A549 (cell line): ENCODE measurements at regions not wholly inside any gene's neighbourhood (a gene's known extent, or its start where the extent isn't known, plus 50 kb on each side); places are given as distances from the start of the nearest gene placed in this dataset.

Source experiments
- CBX8 ChIP-seq: fragments of 200-600 bp; sonication (generic); IDR thresholded peaks from 2 replicates; pipeline ENCODE4 v1.6.1; 2016
- EP300 ChIP-seq, 2 experiments: fragments of >200 bp; sonication (Bioruptor Twin); formaldehyde crosslinking; IDR thresholded peaks; 2 replicates in 1 of 2; 3 replicates in 1 of 2; pipeline ENCODE4 v1.6.1; 2016 to 2017
- HDAC2 ChIP-seq: fragments of 200-600 bp; sonication (generic); IDR thresholded peaks from 2 replicates; pipeline ENCODE4 v1.6.1; 2016
- JUNB ChIP-seq: fragments of >200 bp; sonication (Bioruptor Twin); formaldehyde crosslinking; IDR thresholded peaks from 2 replicates; pipeline ENCODE4 v1.6.1; 2016
- KDM1A ChIP-seq: fragments of 200-600 bp; sonication (generic); IDR thresholded peaks from 2 replicates; pipeline ENCODE4 v1.6.1; 2016; ENCODE audit warnings: low read depth, mild to moderate bottlenecking
- MAZ ChIP-seq: fragments of 150-350 bp; IDR thresholded peaks from 2 replicates; pipeline ENCODE4 v1.6.1; 2014; ENCODE audit warnings: antibody characterized with exemption, low read depth, low read length, borderline replicate concordance
- MYC ChIP-seq: IDR thresholded peaks from 2 replicates; pipeline ENCODE4 v1.6.1; 2012; ENCODE audit warnings: mild to moderate bottlenecking, inconsistent platforms, low read length, improper control_type of control experiment, borderline replicate concordance
- PHF8 ChIP-seq: fragments of 200-600 bp; sonication (generic); IDR thresholded peaks from 2 replicates; pipeline ENCODE4 v1.6.1; 2016; ENCODE audit warnings: low read depth, mild to moderate bottlenecking, antibody characterized with exemption, moderate library complexity, borderline replicate concordance
- POLR2A ChIP-seq: IDR thresholded peaks from 2 replicates; pipeline ENCODE4 v1.6.1; 2012; ENCODE audit warnings: mild to moderate bottlenecking, low read length
- RAD21 ChIP-seq, 2 experiments: fragments of >200 bp in 1 of 2; sonication (Bioruptor Twin) in 1 of 2; formaldehyde crosslinking in 1 of 2; IDR thresholded peaks in 1 of 2; conservative IDR thresholded peaks in 1 of 2; 2 replicates in 1 of 2; 3 replicates in 1 of 2; pipeline ENCODE4 v1.6.1; 2012 to 2018; ENCODE audit warnings: inconsistent platforms in 1 of 2
- RFX5 ChIP-seq: fragments of 450-650 bp; IDR thresholded peaks from 2 replicates; pipeline ENCODE4 v1.7.1; 2014; ENCODE audit warnings: antibody characterized with exemption, mild to moderate bottlenecking, moderate library complexity
- TP53 ChIP-seq: fragments of 250-450 bp; sonication (Bioruptor Pico); IDR thresholded peaks from 2 replicates; pipeline ENCODE4 v1.5.0; 2021; ENCODE audit warnings: mild to moderate bottlenecking, moderate library complexity
- TF ChIP-seq, protein P1 (sequence below): fragments of >200 bp; sonication (Bioruptor Twin); formaldehyde crosslinking; IDR thresholded peaks from 3 replicates; pipeline ENCODE4 v1.5.1; 2016
- TF ChIP-seq, protein P2 (sequence below): fragments of 200-600 bp; sonication (generic); IDR thresholded peaks from 2 replicates; pipeline ENCODE4 v1.6.1; 2016; ENCODE audit warnings: antibody characterized with exemption, mild to moderate bottlenecking, moderate library complexity

DNA sequence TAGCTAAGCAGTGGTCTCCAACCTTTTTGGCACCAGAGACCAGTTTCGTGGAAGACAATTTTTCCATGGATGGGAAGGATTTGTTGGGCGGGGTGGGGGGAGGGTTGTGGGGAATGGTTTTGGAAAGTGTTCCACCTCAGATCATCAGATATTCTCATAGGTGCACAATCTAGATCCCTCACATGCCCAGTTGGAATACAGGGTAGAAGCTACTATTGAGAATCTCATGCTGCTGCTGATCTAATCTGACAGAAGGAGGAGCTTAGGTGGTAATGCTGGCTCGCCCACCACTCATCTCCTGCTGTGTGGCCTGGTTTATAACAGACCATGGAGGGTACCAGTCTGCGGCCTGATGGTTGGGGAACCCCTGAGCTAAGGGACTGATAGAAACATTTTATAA, 662.7 kb upstream of the RGMB start:
- TF ChIP-seq, protein P1, sequence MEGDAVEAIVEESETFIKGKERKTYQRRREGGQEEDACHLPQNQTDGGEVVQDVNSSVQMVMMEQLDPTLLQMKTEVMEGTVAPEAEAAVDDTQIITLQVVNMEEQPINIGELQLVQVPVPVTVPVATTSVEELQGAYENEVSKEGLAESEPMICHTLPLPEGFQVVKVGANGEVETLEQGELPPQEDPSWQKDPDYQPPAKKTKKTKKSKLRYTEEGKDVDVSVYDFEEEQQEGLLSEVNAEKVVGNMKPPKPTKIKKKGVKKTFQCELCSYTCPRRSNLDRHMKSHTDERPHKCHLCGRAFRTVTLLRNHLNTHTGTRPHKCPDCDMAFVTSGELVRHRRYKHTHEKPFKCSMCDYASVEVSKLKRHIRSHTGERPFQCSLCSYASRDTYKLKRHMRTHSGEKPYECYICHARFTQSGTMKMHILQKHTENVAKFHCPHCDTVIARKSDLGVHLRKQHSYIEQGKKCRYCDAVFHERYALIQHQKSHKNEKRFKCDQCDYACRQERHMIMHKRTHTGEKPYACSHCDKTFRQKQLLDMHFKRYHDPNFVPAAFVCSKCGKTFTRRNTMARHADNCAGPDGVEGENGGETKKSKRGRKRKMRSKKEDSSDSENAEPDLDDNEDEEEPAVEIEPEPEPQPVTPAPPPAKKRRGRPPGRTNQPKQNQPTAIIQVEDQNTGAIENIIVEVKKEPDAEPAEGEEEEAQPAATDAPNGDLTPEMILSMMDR, result no peak
- no peak for TF ChIP-seq TP53 (CRISPR knock-in tag)
- TF ChIP-seq PHF8, result no peak
- no peak for TF ChIP-seq RAD21 (conservative IDR thresholded peaks at IDR 0.05 in 1 of 2, IDR thresholded peaks at IDR 0.05 in 1 of 2)
- no peak for TF ChIP-seq HDAC2
- no peak for TF ChIP-seq POLR2A
- TF ChIP-seq CBX8, result no peak
- no peak for TF ChIP-seq MAZ
- TF ChIP-seq EP300 (IDR thresholded peaks at IDR 0.05), result no peak
- no peak for TF ChIP-seq KDM1A
- TF ChIP-seq MYC, result no peak
- no peak for TF ChIP-seq RFX5
- TF ChIP-seq JUNB, result no peak
- TF ChIP-seq, protein P2, sequence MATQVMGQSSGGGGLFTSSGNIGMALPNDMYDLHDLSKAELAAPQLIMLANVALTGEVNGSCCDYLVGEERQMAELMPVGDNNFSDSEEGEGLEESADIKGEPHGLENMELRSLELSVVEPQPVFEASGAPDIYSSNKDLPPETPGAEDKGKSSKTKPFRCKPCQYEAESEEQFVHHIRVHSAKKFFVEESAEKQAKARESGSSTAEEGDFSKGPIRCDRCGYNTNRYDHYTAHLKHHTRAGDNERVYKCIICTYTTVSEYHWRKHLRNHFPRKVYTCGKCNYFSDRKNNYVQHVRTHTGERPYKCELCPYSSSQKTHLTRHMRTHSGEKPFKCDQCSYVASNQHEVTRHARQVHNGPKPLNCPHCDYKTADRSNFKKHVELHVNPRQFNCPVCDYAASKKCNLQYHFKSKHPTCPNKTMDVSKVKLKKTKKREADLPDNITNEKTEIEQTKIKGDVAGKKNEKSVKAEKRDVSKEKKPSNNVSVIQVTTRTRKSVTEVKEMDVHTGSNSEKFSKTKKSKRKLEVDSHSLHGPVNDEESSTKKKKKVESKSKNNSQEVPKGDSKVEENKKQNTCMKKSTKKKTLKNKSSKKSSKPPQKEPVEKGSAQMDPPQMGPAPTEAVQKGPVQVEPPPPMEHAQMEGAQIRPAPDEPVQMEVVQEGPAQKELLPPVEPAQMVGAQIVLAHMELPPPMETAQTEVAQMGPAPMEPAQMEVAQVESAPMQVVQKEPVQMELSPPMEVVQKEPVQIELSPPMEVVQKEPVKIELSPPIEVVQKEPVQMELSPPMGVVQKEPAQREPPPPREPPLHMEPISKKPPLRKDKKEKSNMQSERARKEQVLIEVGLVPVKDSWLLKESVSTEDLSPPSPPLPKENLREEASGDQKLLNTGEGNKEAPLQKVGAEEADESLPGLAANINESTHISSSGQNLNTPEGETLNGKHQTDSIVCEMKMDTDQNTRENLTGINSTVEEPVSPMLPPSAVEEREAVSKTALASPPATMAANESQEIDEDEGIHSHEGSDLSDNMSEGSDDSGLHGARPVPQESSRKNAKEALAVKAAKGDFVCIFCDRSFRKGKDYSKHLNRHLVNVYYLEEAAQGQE, result no peak
